GM19023 (cell line): ENCODE measurements at regions not wholly inside any gene's neighbourhood (a gene's known extent, or its start where the extent isn't known, plus 50 kb on each side); places are given as distances from the start of the nearest gene placed in this dataset.
"Not testable (repeated sequence)": the region's sequence is repeated elsewhere in the genome, so short reads cannot be mapped to it uniquely, and the experiment has no call there.

Source experiments
- ATAC-seq: cut with Tn5 transposase; IDR thresholded peaks from one replicate; pipeline ENCODE4 v1.9.1; 2021; ENCODE audit warnings: mild to moderate bottlenecking, moderate library complexity; ENCODE audit not compliant: unreplicated experiment

GRCh38 chr5:174998131-174998730 lies 273.8 kb downstream of the MSX2 start:
- no peak for ATAC-seq

- no peak for ATAC-seq
These were observed 273.3 kb downstream of the MSX2 start for GRCh38 chr5:174997688-174998087.

DNA sequence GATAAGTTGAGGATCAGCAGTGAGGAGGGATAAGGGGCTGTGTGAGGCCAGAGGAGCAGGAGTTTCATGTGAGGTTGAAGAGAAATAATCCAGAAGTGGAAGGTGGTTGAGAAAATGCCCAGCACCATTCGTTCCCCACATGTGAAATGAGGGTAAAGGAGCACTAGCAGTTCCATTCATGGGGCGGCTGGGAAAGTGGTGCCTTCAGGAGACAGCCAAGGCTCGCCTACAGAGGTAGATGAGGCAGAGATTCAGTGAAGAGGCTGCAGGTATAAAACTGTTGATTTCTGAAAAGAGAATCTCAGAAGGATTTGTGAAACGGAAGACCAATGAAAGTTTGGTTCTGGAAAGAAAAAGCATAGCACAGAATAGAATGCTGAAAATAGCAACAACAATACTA lies 272.6 kb downstream of the MSX2 start:
- ATAC-seq = no peak

GRCh38 chr5:174995827-174996226 lies 271.4 kb downstream of the MSX2 start:
- no peak for ATAC-seq

- no peak for ATAC-seq
These were observed 267.5 kb downstream of the MSX2 start for GRCh38 chr5:174991847-174992246.

GRCh38 chr5:174990909-174991308 lies 266.5 kb downstream of the MSX2 start:
- no peak for ATAC-seq

- no peak for ATAC-seq
These were observed 263.1 kb downstream of the MSX2 start for GRCh38 chr5:174987443-174988012.

GRCh38 chr5:174984863-174985262 lies 260.5 kb downstream of the MSX2 start:
- ATAC-seq = no peak

GRCh38 chr5:174982485-174982884 lies 258.1 kb downstream of the MSX2 start:
- ATAC-seq = no peak

- no peak for ATAC-seq
These were observed 257.0 kb downstream of the MSX2 start for GRCh38 chr5:174981416-174981815.

DNA sequence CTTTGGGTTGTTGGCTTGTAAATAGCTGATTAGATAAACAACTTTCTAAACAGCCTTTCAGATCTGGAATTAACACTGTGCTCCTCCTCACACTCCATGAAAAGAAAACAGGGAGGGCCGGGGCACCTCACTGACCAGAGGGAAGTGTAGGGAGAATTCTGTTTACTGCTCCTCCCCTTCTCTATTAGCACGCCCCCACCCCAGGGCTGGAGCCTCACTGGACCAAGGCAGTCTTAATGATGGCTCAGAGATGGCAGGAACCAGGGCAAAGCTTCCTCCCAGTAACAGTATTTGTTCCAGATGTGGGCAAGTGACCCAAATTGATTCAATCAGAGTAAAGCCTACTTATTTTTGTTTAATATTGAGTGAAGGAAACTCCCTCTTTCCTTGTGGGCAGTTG lies 256.6 kb downstream of the MSX2 start:
- no peak for ATAC-seq

- no peak for ATAC-seq
These were observed 247.9 kb downstream of the MSX2 start for GRCh38 chr5:174972291-174972690.

DNA sequence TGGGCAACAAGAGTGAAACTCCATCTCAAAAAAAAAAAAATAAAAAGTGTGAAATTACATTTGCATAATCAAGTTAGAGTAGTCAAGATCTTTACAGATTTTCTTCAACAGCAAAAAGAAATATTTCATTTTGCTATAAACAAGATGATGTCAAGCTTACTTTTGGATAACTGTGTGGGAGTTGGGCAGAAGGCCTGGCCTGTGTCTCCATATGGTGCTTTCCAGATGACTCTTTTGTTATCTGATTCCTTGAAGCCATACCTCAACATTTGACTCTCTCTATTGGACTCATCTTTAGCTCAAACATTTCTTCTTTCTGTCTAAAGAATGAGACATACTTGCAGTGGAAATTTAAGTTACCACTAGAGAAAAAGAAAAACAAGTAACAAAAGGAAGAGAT lies 246.8 kb downstream of the MSX2 start:
- ATAC-seq = no peak

- ATAC-seq = no peak
These were observed 246.1 kb downstream of the MSX2 start for GRCh38 chr5:174970502-174970901.

GRCh38 chr5:174953871-174954270 lies 229.5 kb downstream of the MSX2 start:
- ATAC-seq = no peak

DNA sequence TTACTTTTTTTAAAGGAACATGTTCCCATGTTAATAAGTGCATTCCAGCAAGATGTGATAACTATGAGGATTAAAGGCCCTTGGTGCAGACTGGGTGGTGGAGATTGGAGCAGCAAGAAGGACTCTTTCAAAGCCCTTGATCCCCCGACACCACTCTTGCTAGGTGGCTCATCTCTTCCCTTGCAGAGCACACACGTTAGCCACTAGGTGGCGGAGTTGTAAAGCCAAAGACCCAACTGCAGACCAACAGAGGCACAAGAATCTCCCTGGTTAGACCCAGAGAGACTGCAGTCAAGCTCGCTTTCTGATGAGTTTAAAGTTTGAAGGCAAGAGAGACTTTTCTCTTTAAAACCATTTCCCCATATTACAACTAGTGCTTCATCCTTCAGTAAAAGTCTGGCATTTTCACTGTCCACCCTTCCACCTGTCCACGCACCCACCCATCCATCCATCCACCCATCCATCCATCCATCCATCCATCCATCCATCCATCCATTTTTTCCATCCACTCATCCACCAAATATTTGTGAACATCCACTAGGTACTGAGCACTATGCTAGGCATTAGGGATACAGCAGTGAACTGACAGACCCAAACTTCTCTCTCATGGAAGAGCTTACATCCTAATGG lies 226.9 kb downstream of the MSX2 start:
- ATAC-seq = peak; percentile 63

DNA sequence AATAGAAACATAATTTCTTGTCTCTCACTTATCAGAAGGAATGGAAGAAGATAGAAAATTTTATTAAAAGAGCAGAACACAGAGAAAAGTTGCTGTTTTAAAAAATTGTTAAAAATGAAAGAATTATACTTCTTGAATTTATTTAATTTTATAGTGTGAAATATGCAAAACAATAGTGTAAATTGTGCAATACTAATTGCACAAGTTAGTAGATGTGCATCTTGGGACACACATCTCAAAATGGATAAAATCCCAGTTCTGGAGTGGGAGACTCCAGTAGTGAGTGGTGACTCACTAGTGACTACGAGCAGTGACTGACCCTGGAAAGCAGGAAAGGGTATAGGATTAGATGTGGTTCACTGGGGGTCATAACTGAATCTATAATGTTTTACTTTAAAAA lies 223.2 kb downstream of the MSX2 start:
- no peak for ATAC-seq

GRCh38 chr5:174945853-174946252 lies 221.5 kb downstream of the MSX2 start:
- ATAC-seq = no peak

DNA sequence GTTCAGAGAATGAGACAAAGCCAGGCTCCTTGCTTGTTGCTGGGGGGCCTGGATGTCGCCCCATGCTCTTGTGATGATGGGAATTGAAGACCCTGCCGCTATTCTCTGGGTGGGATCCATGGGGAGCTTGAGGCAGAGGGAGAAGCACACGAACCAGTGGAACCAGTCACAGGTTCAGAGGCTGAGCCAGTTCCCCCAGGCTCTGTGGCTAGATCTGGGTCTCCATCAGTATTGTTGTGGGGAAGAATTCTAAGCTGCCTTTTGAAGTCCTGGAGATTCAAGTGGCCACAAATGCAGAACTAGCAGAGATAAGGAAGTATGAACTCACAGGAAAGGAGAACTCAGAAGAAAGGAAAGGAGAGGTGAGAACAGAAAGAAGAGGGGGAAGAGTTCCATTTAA lies 219.4 kb downstream of the MSX2 start:
- no peak for ATAC-seq

- not testable (repeated sequence) for ATAC-seq
These were observed 218.6 kb downstream of the MSX2 start for GRCh38 chr5:174943002-174943401.

DNA sequence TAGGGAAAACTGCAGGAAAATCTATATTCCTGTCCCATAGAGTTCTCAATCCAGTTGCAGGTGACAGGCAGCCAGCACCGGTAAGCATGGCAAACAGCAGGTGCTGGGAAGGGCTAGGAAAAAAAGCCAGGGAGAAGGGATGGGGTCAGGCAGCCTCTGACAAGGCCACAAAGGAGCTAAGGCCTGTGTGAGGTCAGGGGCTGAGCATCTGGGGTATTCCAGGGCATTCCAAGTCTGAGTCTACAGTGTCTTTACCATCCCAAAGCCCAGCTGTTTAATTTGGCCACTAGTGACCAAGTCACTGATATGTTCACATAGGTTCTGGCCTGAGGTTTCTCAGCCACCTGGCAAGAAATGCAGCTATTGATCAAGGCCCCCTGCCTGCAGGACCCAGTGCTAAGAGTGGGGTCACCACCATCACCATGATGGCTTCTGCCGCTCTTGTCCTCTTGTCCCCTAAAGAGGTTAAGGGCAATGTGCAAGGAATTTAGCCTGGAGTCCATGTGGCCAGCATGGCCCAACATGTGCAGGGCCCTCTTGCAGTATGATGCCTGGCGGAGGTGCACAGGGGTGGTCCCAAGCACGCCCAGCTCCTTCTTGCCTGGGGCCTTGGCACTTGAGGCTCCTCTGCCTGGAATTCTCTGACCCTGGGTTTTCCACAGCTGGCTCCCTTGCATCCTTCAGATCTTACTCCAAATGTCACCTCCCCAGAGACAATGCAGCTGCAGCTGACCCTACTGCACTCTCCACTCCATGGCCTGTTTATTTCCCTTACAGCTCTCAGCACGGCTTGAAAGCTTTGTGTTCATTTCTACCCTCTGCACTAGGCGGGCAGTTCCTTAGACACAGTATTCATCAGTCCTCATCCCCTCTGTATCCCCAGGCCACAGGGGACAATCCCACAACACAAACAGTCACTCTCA lies 213.1 kb downstream of the MSX2 start:
- ATAC-seq = no peak
